Breast epithelium (tissue), 3 donors: ENCODE measurements at regions not wholly inside any gene's neighbourhood (a gene's known extent, or its start where the extent isn't known, plus 50 kb on each side); places are given as distances from the start of the nearest gene placed in this dataset.

Experiments used
- CTCF ChIP-seq, 3 donors: fragments of 450-650 bp; IDR thresholded peaks; one replicate each; pipeline ENCODE4 v1.5.1; 2016 to 2017; ENCODE audit warnings: antibody characterized with exemption in 3 of 3, mild to moderate bottlenecking in 3 of 3, moderate library complexity in 3 of 3
- POLR2A ChIP-seq: fragments of 450-650 bp; IDR thresholded peaks from one replicate; pipeline ENCODE4 v1.6.1; 2016; ENCODE audit warnings: antibody characterized with exemption, mild to moderate bottlenecking, moderate library complexity

GRCh38 chr11:30698425-30698824, 112.3 kb upstream of the MPPED2 start:
- no peak for TF ChIP-seq POLR2A
- no peak for TF ChIP-seq CTCF (IDR thresholded peaks at IDR 0.05)
